Tibial nerve (tissue), 4 donors: ENCODE measurements at regions not wholly inside any gene's neighbourhood (a gene's known extent, or its start where the extent isn't known, plus 50 kb on each side); places are given as distances from the start of the nearest gene placed in this dataset.

ENCODE experiments used
- CTCF ChIP-seq, 5 experiments: fragments of 200-600 bp in 3 of 5; fragments of 450-650 bp in 2 of 5; sonication (generic) in 3 of 5; IDR thresholded peaks; one replicate each; pipeline ENCODE4 v1.5.1; 2016 to 2019; ENCODE audit warnings: antibody characterized with exemption in 5 of 5, mild to moderate bottlenecking in 3 of 5, moderate library complexity in 2 of 5
- EP300 ChIP-seq, 2 donors: sonication (generic); formaldehyde crosslinking; IDR thresholded peaks; one replicate each; pipeline ENCODE4 v1.6.1; 2017; ENCODE audit warnings: antibody characterized with exemption in 2 of 2, mild to moderate bottlenecking in 1 of 2
- POLR2A ChIP-seq, 2 donors: fragments of 450-650 bp; IDR thresholded peaks; one replicate each; pipeline ENCODE4 v1.6.1; 2017; ENCODE audit warnings: antibody characterized with exemption in 2 of 2, mild to moderate bottlenecking in 2 of 2, moderate library complexity in 2 of 2

- no peak for TF ChIP-seq CTCF (IDR thresholded peaks at IDR 0.05)
- no peak for TF ChIP-seq POLR2A (IDR thresholded peaks at IDR 0.05)
- TF ChIP-seq EP300 (IDR thresholded peaks at IDR 0.05), result no peak
Observed at GRCh38 chr2:144597894-144598593, 78.1 kb upstream of the ZEB2 start.
